ENCODE measurements at regions not wholly inside any gene's neighbourhood (a gene's known extent, or its start where the extent isn't known, plus 50 kb on each side); places are given as distances from the start of the nearest gene placed in this dataset.

GRCh38 chr14:99062216-99062615 lies 209.8 kb downstream of the BCL11B start:
- no peaks in the 10 kb centered on the region for H3K4me1 ChIP-seq
- H3K27ac ChIP-seq = no peak overlapping the region
- H3K36me3 ChIP-seq = no peaks in the 10 kb centered on the region
- no peak for TF ChIP-seq Cebpa-rat (IDR thresholded peaks at IDR 0.05)
- H3K4me3 ChIP-seq = no peak overlapping the region
- H3K4me2 ChIP-seq = no peak overlapping the region
- no peaks in the 10 kb centered on the region for H3K9me3 ChIP-seq
- no peaks in the 10 kb centered on the region for H3K27me3 ChIP-seq
- H3K9ac ChIP-seq = no peak overlapping the region
- no peaks in the 10 kb centered on the region for H4K20me1 ChIP-seq

GRCh38 chr14:99062772-99063418 lies 209.1 kb downstream of the BCL11B start:
- Histone ChIP-seq H3K4me3 (no peak overlapping the region), H3K36me3 (no peaks in the 10 kb centered on the region), H3K4me1 (no peaks in the 10 kb centered on the region), H4K20me1 (no peaks in the 10 kb centered on the region), H3K27ac (no peak overlapping the region), H3K4me2 (no peak overlapping the region), H3K27me3 (no peaks in the 10 kb centered on the region), H3K9me3 (no peaks in the 10 kb centered on the region), H3K9ac (no peak overlapping the region)
- no peak for TF ChIP-seq Cebpa-rat (IDR thresholded peaks at IDR 0.05)

GRCh38 chr14:99063620-99064225 lies 208.3 kb downstream of the BCL11B start:
- Histone ChIP-seq H3K4me1 (no peaks in the 10 kb centered on the region), H3K4me3 (no peak overlapping the region), H3K27ac (no peak overlapping the region), H3K9me3 (no peaks in the 10 kb centered on the region), H3K9ac (no peak overlapping the region), H3K36me3 (no peaks in the 10 kb centered on the region), H3K4me2 (no peak overlapping the region), H3K27me3 (no peaks in the 10 kb centered on the region), H4K20me1 (no peaks in the 10 kb centered on the region)
- TF ChIP-seq Cebpa-rat (IDR thresholded peaks at IDR 0.05) = no peak

- no peak overlapping the region for H3K9ac ChIP-seq
- no peak overlapping the region for H3K27ac ChIP-seq
- no peaks in the 10 kb centered on the region for H3K4me1 ChIP-seq
- no peaks in the 10 kb centered on the region for H3K27me3 ChIP-seq
- no peak overlapping the region for H3K4me2 ChIP-seq
- H3K36me3 ChIP-seq = no peaks in the 10 kb centered on the region
- no peak overlapping the region for H3K4me3 ChIP-seq
- H3K9me3 ChIP-seq = no peaks in the 10 kb centered on the region
- H4K20me1 ChIP-seq = no peaks in the 10 kb centered on the region
- no peak for TF ChIP-seq Cebpa-rat (IDR thresholded peaks at IDR 0.05)
Measured at GRCh38 chr14:99064262-99064954, 207.6 kb downstream of the BCL11B start.

GRCh38 chr14:99065551-99065950 lies 206.4 kb downstream of the BCL11B start:
- Histone ChIP-seq H3K27me3 (no peaks in the 10 kb centered on the region), H3K27ac (no peak overlapping the region), H3K4me1 (no peaks in the 10 kb centered on the region), H3K9me3 (peaks cover 1% of the 10 kb centered on the region; the same call in 1 of the 2 replicates), H3K4me3 (no peak overlapping the region), H4K20me1 (no peaks in the 10 kb centered on the region), H3K36me3 (no peaks in the 10 kb centered on the region), H3K9ac (no peak overlapping the region), H3K4me2 (no peak overlapping the region)
- no peak for TF ChIP-seq Cebpa-rat (IDR thresholded peaks at IDR 0.05)

- H3K4me3 ChIP-seq = no peak overlapping the region
- H3K9me3 ChIP-seq = peaks cover 8% of the 10 kb centered on the region; the same call in 1 of the 2 replicates
- no peaks in the 10 kb centered on the region for H4K20me1 ChIP-seq
- H3K4me2 ChIP-seq = no peak overlapping the region
- no peaks in the 10 kb centered on the region for H3K27me3 ChIP-seq
- TF ChIP-seq Cebpa-rat (IDR thresholded peaks at IDR 0.05) = no peak
- no peak overlapping the region for H3K9ac ChIP-seq
- no peak overlapping the region for H3K27ac ChIP-seq
- H3K4me1 ChIP-seq = no peaks in the 10 kb centered on the region
- no peaks in the 10 kb centered on the region for H3K36me3 ChIP-seq
Measured at GRCh38 chr14:99066378-99066777, 205.6 kb downstream of the BCL11B start.

- H3K4me2 ChIP-seq = no peak overlapping the region
- no peak overlapping the region for H3K4me3 ChIP-seq
- no peaks in the 10 kb centered on the region for H3K36me3 ChIP-seq
- no peaks in the 10 kb centered on the region for H3K27me3 ChIP-seq
- no peaks in the 10 kb centered on the region for H3K4me1 ChIP-seq
- H4K20me1 ChIP-seq = no peaks in the 10 kb centered on the region
- H3K27ac ChIP-seq = no peak overlapping the region
- TF ChIP-seq Cebpa-rat (IDR thresholded peaks at IDR 0.05) = no peak
- H3K9me3 ChIP-seq = peaks cover 9% of the 10 kb centered on the region; the same call in 1 of the 2 replicates
- no peak overlapping the region for H3K9ac ChIP-seq
Measured at GRCh38 chr14:99067141-99067920, 204.7 kb downstream of the BCL11B start.

GRCh38 chr14:99067927-99068326 lies 204.1 kb downstream of the BCL11B start:
- Histone ChIP-seq H4K20me1 (no peaks in the 10 kb centered on the region), H3K4me2 (no peak overlapping the region), H3K4me1 (no peaks in the 10 kb centered on the region), H3K36me3 (no peaks in the 10 kb centered on the region), H3K4me3 (no peak overlapping the region), H3K27me3 (no peaks in the 10 kb centered on the region), H3K9ac (no peak overlapping the region), H3K27ac (no peak overlapping the region), H3K9me3 (peaks cover 9% of the 10 kb centered on the region; the same call in 1 of the 2 replicates)
- TF ChIP-seq Cebpa-rat (IDR thresholded peaks at IDR 0.05) = no peak

- no peaks in the 10 kb centered on the region for H3K36me3 ChIP-seq
- peaks cover 9% of the 10 kb centered on the region; the same call in 1 of the 2 replicates for H3K9me3 ChIP-seq
- H3K27me3 ChIP-seq = no peaks in the 10 kb centered on the region
- H3K4me2 ChIP-seq = no peak overlapping the region
- H3K4me1 ChIP-seq = no peaks in the 10 kb centered on the region
- no peak overlapping the region for H3K9ac ChIP-seq
- H4K20me1 ChIP-seq = no peaks in the 10 kb centered on the region
- no peak overlapping the region for H3K4me3 ChIP-seq
- TF ChIP-seq Cebpa-rat (IDR thresholded peaks at IDR 0.05) = no peak
- H3K27ac ChIP-seq = no peak overlapping the region
Measured at GRCh38 chr14:99069946-99070345, 202.1 kb downstream of the BCL11B start.

Data from BLaER1 (cell line).